ENCODE measurements at regions not wholly inside any gene's neighbourhood (a gene's known extent, or its start where the extent isn't known, plus 50 kb on each side); places are given as distances from the start of the nearest gene placed in this dataset.

DNA sequence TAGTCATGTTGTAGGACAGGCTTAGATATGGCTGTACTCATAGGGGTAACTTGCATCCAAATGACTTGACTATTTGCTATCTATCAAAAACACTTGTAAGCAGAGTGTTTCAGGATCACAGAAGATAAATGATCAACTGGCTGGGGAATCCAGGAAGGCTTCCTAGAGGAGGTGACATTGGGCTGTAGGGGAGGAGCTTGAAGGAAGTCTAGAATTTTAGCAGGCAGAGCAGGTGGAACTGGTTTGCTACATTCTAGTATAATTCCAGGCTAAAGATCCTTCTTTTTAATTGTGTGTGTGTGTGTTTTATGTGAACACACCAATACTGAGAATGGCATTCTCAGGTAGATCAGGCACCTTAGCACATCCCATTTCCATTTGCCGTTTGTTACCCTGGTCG lies 380.3 kb downstream of the MCTP2 start:
- DNase-seq (ENCODE audit: low read depth in 1 of 2, low spot score in 1 of 2): no peak
- H3K27me3 ChIP-seq (ENCODE audit: insufficient read depth, poor library complexity, severe bottlenecking): peaks cover 13% of the 10 kb centered on the region
- no peak overlapping the region for H3K4me3 ChIP-seq (replicated peaks; ENCODE audit: insufficient read depth, low read length)
- no peak for TF ChIP-seq GABPA (IDR thresholded peaks at IDR 0.05; ENCODE audit: low read depth)
- TF ChIP-seq, protein P1, sequence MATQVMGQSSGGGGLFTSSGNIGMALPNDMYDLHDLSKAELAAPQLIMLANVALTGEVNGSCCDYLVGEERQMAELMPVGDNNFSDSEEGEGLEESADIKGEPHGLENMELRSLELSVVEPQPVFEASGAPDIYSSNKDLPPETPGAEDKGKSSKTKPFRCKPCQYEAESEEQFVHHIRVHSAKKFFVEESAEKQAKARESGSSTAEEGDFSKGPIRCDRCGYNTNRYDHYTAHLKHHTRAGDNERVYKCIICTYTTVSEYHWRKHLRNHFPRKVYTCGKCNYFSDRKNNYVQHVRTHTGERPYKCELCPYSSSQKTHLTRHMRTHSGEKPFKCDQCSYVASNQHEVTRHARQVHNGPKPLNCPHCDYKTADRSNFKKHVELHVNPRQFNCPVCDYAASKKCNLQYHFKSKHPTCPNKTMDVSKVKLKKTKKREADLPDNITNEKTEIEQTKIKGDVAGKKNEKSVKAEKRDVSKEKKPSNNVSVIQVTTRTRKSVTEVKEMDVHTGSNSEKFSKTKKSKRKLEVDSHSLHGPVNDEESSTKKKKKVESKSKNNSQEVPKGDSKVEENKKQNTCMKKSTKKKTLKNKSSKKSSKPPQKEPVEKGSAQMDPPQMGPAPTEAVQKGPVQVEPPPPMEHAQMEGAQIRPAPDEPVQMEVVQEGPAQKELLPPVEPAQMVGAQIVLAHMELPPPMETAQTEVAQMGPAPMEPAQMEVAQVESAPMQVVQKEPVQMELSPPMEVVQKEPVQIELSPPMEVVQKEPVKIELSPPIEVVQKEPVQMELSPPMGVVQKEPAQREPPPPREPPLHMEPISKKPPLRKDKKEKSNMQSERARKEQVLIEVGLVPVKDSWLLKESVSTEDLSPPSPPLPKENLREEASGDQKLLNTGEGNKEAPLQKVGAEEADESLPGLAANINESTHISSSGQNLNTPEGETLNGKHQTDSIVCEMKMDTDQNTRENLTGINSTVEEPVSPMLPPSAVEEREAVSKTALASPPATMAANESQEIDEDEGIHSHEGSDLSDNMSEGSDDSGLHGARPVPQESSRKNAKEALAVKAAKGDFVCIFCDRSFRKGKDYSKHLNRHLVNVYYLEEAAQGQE (IDR thresholded peaks at IDR 0.05; ENCODE audit: insufficient replicate concordance, low read depth): no peak
- TF ChIP-seq, protein P2, sequence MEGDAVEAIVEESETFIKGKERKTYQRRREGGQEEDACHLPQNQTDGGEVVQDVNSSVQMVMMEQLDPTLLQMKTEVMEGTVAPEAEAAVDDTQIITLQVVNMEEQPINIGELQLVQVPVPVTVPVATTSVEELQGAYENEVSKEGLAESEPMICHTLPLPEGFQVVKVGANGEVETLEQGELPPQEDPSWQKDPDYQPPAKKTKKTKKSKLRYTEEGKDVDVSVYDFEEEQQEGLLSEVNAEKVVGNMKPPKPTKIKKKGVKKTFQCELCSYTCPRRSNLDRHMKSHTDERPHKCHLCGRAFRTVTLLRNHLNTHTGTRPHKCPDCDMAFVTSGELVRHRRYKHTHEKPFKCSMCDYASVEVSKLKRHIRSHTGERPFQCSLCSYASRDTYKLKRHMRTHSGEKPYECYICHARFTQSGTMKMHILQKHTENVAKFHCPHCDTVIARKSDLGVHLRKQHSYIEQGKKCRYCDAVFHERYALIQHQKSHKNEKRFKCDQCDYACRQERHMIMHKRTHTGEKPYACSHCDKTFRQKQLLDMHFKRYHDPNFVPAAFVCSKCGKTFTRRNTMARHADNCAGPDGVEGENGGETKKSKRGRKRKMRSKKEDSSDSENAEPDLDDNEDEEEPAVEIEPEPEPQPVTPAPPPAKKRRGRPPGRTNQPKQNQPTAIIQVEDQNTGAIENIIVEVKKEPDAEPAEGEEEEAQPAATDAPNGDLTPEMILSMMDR (IDR thresholded peaks at IDR 0.05; ENCODE audit: insufficient read depth, low read length): no peak
- no peak for TF ChIP-seq SPI1 (IDR thresholded peaks at IDR 0.05; ENCODE audit: borderline replicate concordance, low read depth)
- TF ChIP-seq POLR2AphosphoS5 (IDR thresholded peaks at IDR 0.05; ENCODE audit: low read depth): no peak
- no peak overlapping the region for H3K27ac ChIP-seq (replicated peaks)

- peaks cover 2% of the 10 kb centered on the region for H3K27me3 ChIP-seq (ENCODE audit: insufficient read depth, poor library complexity, severe bottlenecking)
Measured at GRCh38 chr15:94615688-94616087, 384.3 kb downstream of the MCTP2 start.

DNA sequence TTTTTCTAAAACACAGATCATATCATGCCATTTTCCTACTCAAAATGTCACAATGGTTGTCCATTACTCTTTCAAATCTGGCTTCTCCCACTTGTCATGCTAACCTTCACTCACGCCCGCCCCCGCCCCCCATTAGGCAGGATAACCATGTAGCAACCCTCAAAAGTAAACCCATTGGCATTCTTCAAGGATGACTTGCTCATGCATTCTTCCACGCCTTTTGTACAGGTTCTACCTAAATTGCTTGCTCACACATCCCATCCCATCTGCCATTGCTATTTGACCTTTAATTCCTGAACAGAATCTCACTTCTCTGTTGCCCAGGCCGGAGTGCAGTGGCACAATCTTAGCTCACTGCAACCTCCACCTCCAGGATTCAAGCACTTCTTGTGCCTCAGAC lies 389.3 kb downstream of the MCTP2 start:
- DNase-seq (ENCODE audit: low read depth in 1 of 2, low spot score in 1 of 2): no peak
- TF ChIP-seq POLR2AphosphoS5 (IDR thresholded peaks at IDR 0.05; ENCODE audit: low read depth): no peak
- TF ChIP-seq SPI1 (IDR thresholded peaks at IDR 0.05; ENCODE audit: borderline replicate concordance, low read depth): no peak
- TF ChIP-seq, protein P1 (IDR thresholded peaks at IDR 0.05; ENCODE audit: insufficient replicate concordance, low read depth): no peak
- TF ChIP-seq, protein P2 (IDR thresholded peaks at IDR 0.05; ENCODE audit: insufficient read depth, low read length): no peak
- TF ChIP-seq GABPA (IDR thresholded peaks at IDR 0.05; ENCODE audit: low read depth): no peak
- peaks cover 3% of the 10 kb centered on the region for H3K27me3 ChIP-seq (ENCODE audit: insufficient read depth, poor library complexity, severe bottlenecking)

More at GRCh38 chr15:94615688-94616087, 384.3 kb downstream of the MCTP2 start:
- no peak for TF ChIP-seq POLR2AphosphoS5 (IDR thresholded peaks at IDR 0.05; ENCODE audit: low read depth)
- TF ChIP-seq, protein P2 (IDR thresholded peaks at IDR 0.05; ENCODE audit: insufficient read depth, low read length): no peak
- no peak for TF ChIP-seq SPI1 (IDR thresholded peaks at IDR 0.05; ENCODE audit: borderline replicate concordance, low read depth)
- no peak for TF ChIP-seq GABPA (IDR thresholded peaks at IDR 0.05; ENCODE audit: low read depth)
- TF ChIP-seq, protein P1 (IDR thresholded peaks at IDR 0.05; ENCODE audit: insufficient replicate concordance, low read depth): no peak
- Histone ChIP-seq H3K4me3 (replicated peaks; ENCODE audit: insufficient read depth, low read length) (no peak overlapping the region), H3K27ac (replicated peaks) (no peak overlapping the region)
- no peak for DNase-seq (ENCODE audit: low read depth in 1 of 2, low spot score in 1 of 2)

More for the DNA sequence above, 389.3 kb downstream of the MCTP2 start:
- no peak overlapping the region for H3K27ac ChIP-seq (replicated peaks)
- no peak overlapping the region for H3K4me3 ChIP-seq (replicated peaks; ENCODE audit: insufficient read depth, low read length)
